Uterus (tissue), 2 donors: ENCODE measurements at regions not wholly inside any gene's neighbourhood (a gene's known extent, or its start where the extent isn't known, plus 50 kb on each side); places are given as distances from the start of the nearest gene placed in this dataset.

Source experiments
- POLR2A ChIP-seq, 2 donors: fragments of 450-650 bp; IDR thresholded peaks; one replicate each; pipeline ENCODE4 v1.6.1; 2016; ENCODE audit warnings: antibody characterized with exemption in 2 of 2, mild to moderate bottlenecking in 1 of 2, moderate library complexity in 1 of 2
- TF ChIP-seq, protein P1 (sequence below), 4 experiments: fragments of 200-600 bp in 2 of 4; fragments of 450-650 bp in 2 of 4; sonication (generic) in 2 of 4; IDR thresholded peaks; one replicate each; pipeline ENCODE4 v1.5.1; 2016 to 2019; ENCODE audit warnings: antibody characterized with exemption in 4 of 4, mild to moderate bottlenecking in 2 of 4, moderate library complexity in 1 of 4

DNA sequence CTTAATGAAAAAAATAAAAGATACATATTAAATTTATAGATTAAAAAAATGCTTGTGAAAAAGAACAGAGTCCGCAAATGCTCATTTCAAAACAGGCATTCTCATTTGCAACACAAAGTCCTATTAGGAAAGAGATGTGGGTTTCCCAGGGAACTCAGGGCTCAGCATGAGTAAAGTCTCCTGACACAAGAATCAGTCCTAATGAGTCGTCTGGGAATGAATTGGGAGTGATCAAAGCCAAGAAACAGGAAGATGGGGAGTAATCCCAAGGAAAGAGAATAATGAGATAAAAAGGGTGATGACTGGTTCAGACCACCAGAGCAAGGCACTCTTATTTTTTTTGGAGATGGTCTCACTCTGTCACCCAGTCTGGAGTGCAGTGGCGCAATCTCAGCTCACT lies 443.7 kb downstream of the NR2F2 start:
- TF ChIP-seq POLR2A (IDR thresholded peaks at IDR 0.05): no peak
- TF ChIP-seq, protein P1, sequence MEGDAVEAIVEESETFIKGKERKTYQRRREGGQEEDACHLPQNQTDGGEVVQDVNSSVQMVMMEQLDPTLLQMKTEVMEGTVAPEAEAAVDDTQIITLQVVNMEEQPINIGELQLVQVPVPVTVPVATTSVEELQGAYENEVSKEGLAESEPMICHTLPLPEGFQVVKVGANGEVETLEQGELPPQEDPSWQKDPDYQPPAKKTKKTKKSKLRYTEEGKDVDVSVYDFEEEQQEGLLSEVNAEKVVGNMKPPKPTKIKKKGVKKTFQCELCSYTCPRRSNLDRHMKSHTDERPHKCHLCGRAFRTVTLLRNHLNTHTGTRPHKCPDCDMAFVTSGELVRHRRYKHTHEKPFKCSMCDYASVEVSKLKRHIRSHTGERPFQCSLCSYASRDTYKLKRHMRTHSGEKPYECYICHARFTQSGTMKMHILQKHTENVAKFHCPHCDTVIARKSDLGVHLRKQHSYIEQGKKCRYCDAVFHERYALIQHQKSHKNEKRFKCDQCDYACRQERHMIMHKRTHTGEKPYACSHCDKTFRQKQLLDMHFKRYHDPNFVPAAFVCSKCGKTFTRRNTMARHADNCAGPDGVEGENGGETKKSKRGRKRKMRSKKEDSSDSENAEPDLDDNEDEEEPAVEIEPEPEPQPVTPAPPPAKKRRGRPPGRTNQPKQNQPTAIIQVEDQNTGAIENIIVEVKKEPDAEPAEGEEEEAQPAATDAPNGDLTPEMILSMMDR (IDR thresholded peaks at IDR 0.05): no peak
